GM04504 (cell line): ENCODE measurements at regions not wholly inside any gene's neighbourhood (a gene's known extent, or its start where the extent isn't known, plus 50 kb on each side); places are given as distances from the start of the nearest gene placed in this dataset.
A peak's percentile ranks its signal among the peaks of the same experiment; 100 is the strongest.

ENCODE experiments used
- DNase-seq: peaks from one replicate; pipeline ENCODE4 v3.0.0-alpha.2; 2012; ENCODE audit warnings: low read depth

GRCh38 chr9:108345826-108346225 is 510.0 kb downstream of the ACTL7B start:
- DNase-seq, result no peak

GRCh38 chr9:108339251-108339650 is 516.5 kb downstream of the ACTL7B start:
- DNase-seq, result no peak

- no peak for DNase-seq
Measured at GRCh38 chr9:108336575-108336974, 519.2 kb downstream of the ACTL7B start.

- DNase-seq, result no peak
Measured at GRCh38 chr9:108333530-108333983, 522.2 kb downstream of the ACTL7B start.

- no peak for DNase-seq
Measured at GRCh38 chr9:108331596-108331995, 524.2 kb downstream of the ACTL7B start.

GRCh38 chr9:108325406-108325805 is 530.4 kb downstream of the ACTL7B start:
- no peak for DNase-seq

GRCh38 chr9:108323615-108324014 is 532.2 kb downstream of the ACTL7B start:
- no peak for DNase-seq

- no peak for DNase-seq
Measured at GRCh38 chr9:108322326-108323098, 533.3 kb downstream of the ACTL7B start.

- no peak for DNase-seq
Measured at GRCh38 chr9:108316630-108317029, 539.2 kb downstream of the ACTL7B start.

GRCh38 chr9:108316066-108316465 is 539.7 kb downstream of the ACTL7B start:
- no peak for DNase-seq

- DNase-seq, result no peak
Measured at GRCh38 chr9:108311745-108312144, 544.0 kb downstream of the ACTL7B start.

GRCh38 chr9:108310202-108310601 is 545.6 kb downstream of the ACTL7B start:
- DNase-seq, result no peak

GRCh38 chr9:108300306-108301287 is 555.2 kb downstream of the ACTL7B start:
- no peak for DNase-seq

- peak; percentile 89 for DNase-seq
Measured at GRCh38 chr9:108297073-108297472, 558.7 kb downstream of the ACTL7B start.

- DNase-seq, result peak; percentile 57
Measured at GRCh38 chr9:108296056-108296455, 559.7 kb downstream of the ACTL7B start.

GRCh38 chr9:108291586-108291932 is 564.2 kb downstream of the ACTL7B start:
- DNase-seq, result no peak

GRCh38 chr9:108290839-108291585 is 564.8 kb downstream of the ACTL7B start:
- DNase-seq, result peak; percentile 69

- no peak for DNase-seq
Measured at GRCh38 chr9:108286638-108287206, 569.1 kb downstream of the ACTL7B start.

GRCh38 chr9:108283696-108284095 is 572.1 kb downstream of the ACTL7B start:
- no peak for DNase-seq

- no peak for DNase-seq
Measured at GRCh38 chr9:108282872-108283271, 572.9 kb downstream of the ACTL7B start.

- DNase-seq, result no peak
Measured at GRCh38 chr9:108281696-108282095, 574.1 kb downstream of the ACTL7B start.

- no peak for DNase-seq
Measured at GRCh38 chr9:108278341-108278740, 577.4 kb downstream of the ACTL7B start.
